ENCODE measurements at regions not wholly inside any gene's neighbourhood (a gene's known extent, or its start where the extent isn't known, plus 50 kb on each side); places are given as distances from the start of the nearest gene placed in this dataset.

- TF ChIP-seq POLR2A (IDR thresholded peaks at IDR 0.05), result no peak
- no peak for TF ChIP-seq CTCF (IDR thresholded peaks at IDR 0.05)
- TF ChIP-seq POLR2AphosphoS5 (IDR thresholded peaks at IDR 0.05), result no peak
- DNase-seq (ENCODE audit: low spot score in 2 of 2), result no peak
- intact Hi-C loops (cut with DNase I; ENCODE audit: low total_unique reads), result no loop called here
- H3K4me1 ChIP-seq, result no peaks in the 10 kb centered on the region
- H3K27ac ChIP-seq, result no peak overlapping the region
- H3K9me3 ChIP-seq, result no peaks in the 10 kb centered on the region
- no peaks in the 10 kb centered on the region for H3K27me3 ChIP-seq
- no peak overlapping the region for H3K4me3 ChIP-seq
- H3K36me3 ChIP-seq, result no peaks in the 10 kb centered on the region
Observed at GRCh38 chr5:19370655-19371386, 617.2 kb downstream of the CDH18 start.

- Histone ChIP-seq H3K36me3 (no peaks in the 10 kb centered on the region), H3K4me3 (no peak overlapping the region), H3K27me3 (no peaks in the 10 kb centered on the region), H3K27ac (no peak overlapping the region), H3K4me1 (no peaks in the 10 kb centered on the region), H3K9me3 (no peaks in the 10 kb centered on the region)
- DNase-seq (ENCODE audit: low spot score in 2 of 2), result no peak
- TF ChIP-seq POLR2AphosphoS5 (IDR thresholded peaks at IDR 0.05) (no peak), CTCF (IDR thresholded peaks at IDR 0.05) (no peak), POLR2A (IDR thresholded peaks at IDR 0.05) (no peak)
- intact Hi-C loops (cut with DNase I; ENCODE audit: low total_unique reads), result loop anchor here (5.0 kb wide), 1 partner anchor 141 kb away; no protein-coding TSS in a partner anchor
Observed at GRCh38 chr5:19388391-19388790, 599.6 kb downstream of the CDH18 start.

GRCh38 chr5:19401032-19401431, 587.0 kb downstream of the CDH18 start:
- Histone ChIP-seq H3K27ac (no peak overlapping the region), H3K9me3 (no peaks in the 10 kb centered on the region), H3K4me1 (no peaks in the 10 kb centered on the region), H3K4me3 (no peak overlapping the region), H3K27me3 (no peaks in the 10 kb centered on the region), H3K36me3 (no peaks in the 10 kb centered on the region)
- TF ChIP-seq POLR2AphosphoS5 (IDR thresholded peaks at IDR 0.05), result no peak
- TF ChIP-seq POLR2A (IDR thresholded peaks at IDR 0.05), result no peak
- no peak for TF ChIP-seq CTCF (IDR thresholded peaks at IDR 0.05)
- intact Hi-C loops (cut with DNase I; ENCODE audit: low total_unique reads), result no loop called here
- DNase-seq (ENCODE audit: low spot score in 2 of 2), result no peak

- no peak overlapping the region for H3K27ac ChIP-seq
- no peaks in the 10 kb centered on the region for H3K27me3 ChIP-seq
- H3K9me3 ChIP-seq, result no peaks in the 10 kb centered on the region
- no peaks in the 10 kb centered on the region for H3K36me3 ChIP-seq
- TF ChIP-seq POLR2AphosphoS5 (IDR thresholded peaks at IDR 0.05) (no peak), POLR2A (IDR thresholded peaks at IDR 0.05) (no peak)
- intact Hi-C loops (cut with DNase I; ENCODE audit: low total_unique reads), result no loop called here
- H3K4me3 ChIP-seq, result no peak overlapping the region
- no peak for DNase-seq (ENCODE audit: low spot score in 2 of 2)
- H3K4me1 ChIP-seq, result no peaks in the 10 kb centered on the region
Observed at GRCh38 chr5:19406576-19407365, 581.2 kb downstream of the CDH18 start.

- Histone ChIP-seq H3K27me3 (no peaks in the 10 kb centered on the region), H3K36me3 (no peaks in the 10 kb centered on the region), H3K4me3 (no peak overlapping the region), H3K27ac (no peak overlapping the region), H3K4me1 (no peaks in the 10 kb centered on the region), H3K9me3 (no peaks in the 10 kb centered on the region)
- TF ChIP-seq CTCF (IDR thresholded peaks at IDR 0.05) (no peak), POLR2A (IDR thresholded peaks at IDR 0.05) (no peak), POLR2AphosphoS5 (IDR thresholded peaks at IDR 0.05) (no peak)
- DNase-seq (ENCODE audit: low spot score in 2 of 2), result no peak
- intact Hi-C loops (cut with DNase I; ENCODE audit: low total_unique reads), result no loop called here
Observed at GRCh38 chr5:19408149-19408548, 579.9 kb downstream of the CDH18 start.

Measured in breast epithelium (tissue), 4 donors.